CD4-positive, alpha-beta T cell treated with Interleukin-1 beta for 1 hour (primary cell): ENCODE measurements at regions not wholly inside any gene's neighbourhood (a gene's known extent, or its start where the extent isn't known, plus 50 kb on each side); places are given as distances from the start of the nearest gene placed in this dataset.
A peak's percentile ranks its signal among the peaks of the same experiment; 100 is the strongest.
"Not testable (repeated sequence)": the region's sequence is repeated elsewhere in the genome, so short reads cannot be mapped to it uniquely, and the experiment has no call there.

Experiments
- DNase-seq, 2 donors: peaks; one replicate each; pipeline ENCODE4 v3.0.0-alpha.2; 2020 to 2022

- DNase-seq = no peak
Observed at GRCh38 chrX:5695971-5696370, 532.7 kb downstream of the NLGN4X start.

- DNase-seq = no peak
Observed at GRCh38 chrX:5683996-5684395, 544.7 kb downstream of the NLGN4X start.

DNA sequence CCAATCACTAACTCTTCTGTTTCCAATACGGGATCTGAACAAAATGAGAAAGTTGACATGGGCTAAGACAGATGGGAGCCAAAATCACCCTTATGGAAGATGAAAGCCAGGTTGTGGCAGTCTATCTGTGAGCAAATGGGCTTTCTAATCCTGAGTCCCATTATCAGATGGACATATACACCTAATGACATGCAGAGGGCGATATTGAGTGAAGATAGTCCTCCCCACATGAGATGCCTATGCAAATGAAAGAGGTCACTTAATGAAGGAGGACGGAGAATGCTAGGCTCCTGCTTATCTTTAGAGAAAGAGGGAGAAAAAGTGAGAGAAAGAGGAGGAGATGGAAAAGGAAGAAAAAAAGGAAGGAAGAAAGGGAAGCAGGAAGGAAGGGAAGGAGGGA lies 547.5 kb downstream of the NLGN4X start:
- DNase-seq = no peak

DNA sequence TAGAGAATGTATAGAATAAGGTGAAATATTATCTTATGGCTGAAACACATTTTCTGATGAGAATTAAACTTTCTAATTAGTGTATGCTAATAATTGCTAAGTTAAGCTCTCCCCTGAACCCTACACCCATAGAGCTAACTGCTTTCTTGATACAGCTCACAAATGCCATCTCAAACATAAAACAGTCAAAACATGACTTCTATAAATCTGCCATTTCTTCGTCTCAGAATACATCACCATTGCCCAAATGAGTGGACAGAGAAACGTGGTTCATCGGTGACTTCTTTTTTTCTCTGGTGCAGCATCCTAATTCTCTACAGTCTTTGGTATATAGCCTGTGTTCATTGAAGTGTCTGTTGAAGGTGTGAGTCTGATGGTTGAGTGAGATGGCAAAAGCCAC lies 554.6 kb downstream of the NLGN4X start:
- DNase-seq = no peak

GRCh38 chrX:5672099-5672498 lies 556.6 kb downstream of the NLGN4X start:
- DNase-seq = no peak

DNA sequence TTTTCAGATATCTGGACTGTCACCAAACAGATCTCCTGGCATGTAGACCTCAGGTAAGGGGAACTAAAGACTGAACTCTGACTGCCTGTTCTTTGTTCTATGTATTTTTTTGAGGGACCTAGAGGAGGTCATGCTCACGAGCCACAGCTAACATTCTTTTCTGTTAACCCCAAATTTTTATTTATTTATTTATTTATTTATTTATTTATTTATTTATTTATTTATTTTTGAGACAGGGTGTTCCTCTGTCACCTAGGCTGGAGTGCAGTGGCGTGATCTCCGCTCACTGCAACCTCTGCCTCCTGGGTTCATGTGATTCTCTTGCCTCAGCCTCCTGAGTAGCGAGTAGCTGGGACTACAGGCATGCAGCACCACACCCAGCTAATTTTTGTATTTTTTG lies 562.0 kb downstream of the NLGN4X start:
- DNase-seq = not testable (repeated sequence)

DNA sequence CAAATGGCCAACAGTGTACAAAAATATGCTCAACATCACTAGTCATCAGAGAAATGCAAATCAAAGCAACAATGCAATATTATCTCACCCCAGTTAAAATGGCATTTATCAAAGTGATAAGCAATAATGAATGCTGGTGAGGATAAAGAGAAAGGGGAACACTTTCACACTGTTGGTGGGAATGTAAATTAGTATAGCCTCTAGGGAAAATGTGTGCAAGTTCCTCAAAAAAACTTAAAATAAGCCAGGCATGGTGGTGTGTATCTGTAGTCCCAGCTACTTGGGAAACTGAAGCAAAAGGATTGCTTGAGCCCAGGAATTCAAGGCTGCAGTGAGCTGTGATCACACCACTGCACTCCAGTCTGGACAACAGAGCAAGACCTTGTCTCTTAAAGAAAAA lies 572.1 kb downstream of the NLGN4X start:
- DNase-seq = no peak

DNA sequence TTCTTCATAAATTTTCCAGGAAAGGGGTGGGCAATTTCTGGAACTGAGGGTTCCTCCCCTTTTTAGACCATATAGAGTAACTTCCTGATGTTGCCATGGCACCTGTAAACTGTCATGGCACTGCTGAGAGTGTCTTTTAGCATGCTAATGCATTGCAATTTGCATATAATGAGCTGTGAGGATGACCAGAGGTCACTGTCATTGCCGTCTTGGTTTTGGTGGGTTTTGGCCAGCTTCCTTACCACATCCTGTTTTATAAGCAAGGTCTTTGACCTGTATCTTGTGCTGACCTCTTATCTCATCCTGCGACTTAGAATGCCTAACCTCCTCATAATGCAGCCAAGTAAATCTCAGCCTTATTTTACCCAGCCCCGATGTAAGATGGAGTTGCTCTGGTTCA lies 577.8 kb downstream of the NLGN4X start:
- DNase-seq = no peak

DNA sequence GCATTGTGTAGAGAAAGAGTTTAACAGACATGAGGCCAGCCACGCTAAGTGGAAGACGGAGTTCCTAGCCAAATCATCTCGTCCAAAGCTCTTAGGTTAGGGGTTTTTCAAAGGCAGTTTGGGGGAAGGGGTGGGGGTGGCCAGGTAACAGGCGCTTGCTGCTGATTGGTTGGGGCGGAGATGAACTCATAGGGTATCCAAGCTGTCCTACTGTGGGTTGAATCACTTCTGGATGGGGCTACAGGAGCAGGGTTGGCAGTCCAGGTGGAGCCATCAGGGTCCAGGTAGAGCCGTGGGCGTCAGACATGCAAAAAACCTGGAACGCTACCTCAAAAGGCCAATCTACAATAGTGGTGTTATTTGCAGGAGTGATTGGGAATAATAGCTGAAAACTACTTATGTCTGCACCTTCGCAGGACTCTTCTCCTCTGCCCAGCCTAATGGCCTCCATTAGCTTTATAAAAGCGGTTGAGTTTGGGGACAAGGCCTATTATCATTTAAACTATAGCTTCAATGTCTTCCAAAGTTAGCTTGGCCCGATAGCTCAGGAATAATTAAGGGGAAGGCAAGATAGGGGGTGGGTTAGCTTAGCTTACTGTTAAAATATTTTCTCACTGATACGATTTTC lies 579.6 kb downstream of the NLGN4X start:
- DNase-seq = no peak

DNA sequence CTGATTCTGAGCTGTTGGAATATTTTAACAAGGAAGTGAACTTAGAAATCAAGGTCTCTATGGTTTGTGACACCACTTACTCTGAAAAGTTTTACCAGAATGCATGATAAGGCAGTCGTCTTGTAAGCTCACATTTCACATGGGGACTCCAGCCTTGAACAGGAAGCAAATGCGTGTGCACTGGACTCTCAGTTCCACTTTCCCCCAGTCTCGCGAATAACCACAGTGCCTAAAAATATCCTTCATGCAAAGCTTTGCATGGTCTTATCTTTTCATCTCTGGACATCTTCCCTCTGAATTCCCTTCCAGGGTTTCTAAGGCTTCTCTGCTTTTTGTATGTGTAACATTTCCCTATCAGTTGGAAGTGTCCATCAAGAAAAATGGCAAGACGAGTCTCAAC lies 581.8 kb downstream of the NLGN4X start:
- peak in 1 of 2 donors; percentile 2 for DNase-seq

DNA sequence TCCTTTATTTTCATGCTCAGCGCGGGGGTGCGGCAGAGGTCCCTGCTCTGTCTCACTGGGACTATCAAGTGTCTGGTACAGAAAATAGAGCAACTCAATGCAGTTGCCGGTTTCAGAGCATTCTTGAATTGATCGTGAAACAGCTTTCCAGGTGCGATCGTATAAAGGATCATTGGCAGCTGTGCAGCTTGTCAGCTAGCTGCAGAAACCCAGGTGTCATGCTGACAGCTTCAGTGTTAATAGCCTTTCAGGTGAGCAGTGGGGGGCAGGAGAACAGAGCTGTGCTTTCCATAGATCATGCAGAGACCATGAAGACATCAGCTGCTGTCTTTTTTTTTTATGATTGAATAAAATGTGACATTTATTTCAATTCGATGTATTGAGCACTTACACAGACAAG lies 583.9 kb downstream of the NLGN4X start:
- no peak for DNase-seq

DNA sequence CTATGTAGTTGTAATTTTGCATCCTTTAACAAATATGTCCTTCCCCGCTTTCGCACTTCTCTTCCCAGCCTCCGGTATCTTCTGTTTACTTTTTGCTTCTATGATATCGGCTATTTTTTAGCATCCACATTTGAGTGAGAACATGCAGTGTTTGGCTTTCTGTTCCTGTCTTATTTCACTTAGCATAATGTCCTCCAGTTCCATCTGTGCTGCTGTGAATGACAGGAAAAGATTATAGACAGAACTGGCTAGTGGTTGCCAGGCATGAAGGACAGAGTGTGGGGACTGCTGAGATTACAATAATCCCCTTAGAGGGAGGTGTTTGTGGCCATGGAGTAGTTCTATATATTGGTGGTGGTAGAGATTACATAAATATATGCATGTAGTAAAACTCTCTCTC lies 588.6 kb downstream of the NLGN4X start:
- DNase-seq = no peak

DNA sequence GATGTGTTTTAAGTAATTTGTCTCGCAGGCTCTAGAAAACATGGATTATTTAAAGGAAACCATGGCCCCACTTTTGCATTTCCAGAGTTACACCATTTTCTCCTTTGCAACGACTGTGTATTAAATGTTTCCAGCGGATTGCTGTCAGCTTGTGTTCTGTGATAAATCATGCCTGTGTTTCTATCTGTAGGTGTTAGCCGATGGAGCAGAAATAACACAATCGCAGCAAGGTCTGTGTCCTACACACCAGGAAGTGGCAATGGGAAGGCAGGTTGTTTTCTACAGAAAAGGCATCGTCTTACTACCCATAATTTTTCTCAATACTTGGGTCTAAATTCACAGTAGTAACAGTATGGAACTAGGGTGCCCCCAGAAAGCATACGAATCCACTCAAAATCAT lies 590.1 kb downstream of the NLGN4X start:
- no peak for DNase-seq

- no peak for DNase-seq
Observed at GRCh38 chrX:5632887-5633286, 595.8 kb downstream of the NLGN4X start.

- DNase-seq = no peak
Observed at GRCh38 chrX:5632061-5632614, 596.5 kb downstream of the NLGN4X start.

- DNase-seq = no peak
Observed at GRCh38 chrX:5617666-5618065, 611.0 kb downstream of the NLGN4X start.

- no peak for DNase-seq
Observed at GRCh38 chrX:5595570-5595969, 633.1 kb downstream of the NLGN4X start.

DNA sequence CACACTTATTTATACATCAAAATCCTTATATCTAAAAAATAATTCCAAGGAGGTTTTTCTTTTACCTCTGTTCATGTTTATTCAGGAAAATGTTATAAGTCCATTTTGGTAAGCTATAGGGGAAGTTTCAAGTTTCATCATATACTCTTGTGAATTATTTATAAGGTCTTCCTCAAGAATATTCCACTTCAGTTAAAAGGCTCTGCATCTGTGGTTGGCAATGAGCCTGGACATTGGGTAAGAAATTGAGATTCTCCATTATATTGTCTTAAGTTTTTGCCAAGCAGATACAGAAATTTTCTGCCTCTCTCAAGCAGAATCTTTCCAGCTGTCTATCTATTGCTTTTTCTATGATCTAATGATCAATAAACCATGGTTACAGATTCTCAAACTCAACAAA lies 641.9 kb downstream of the NLGN4X start:
- no peak for DNase-seq

GRCh38 chrX:5575407-5575806 lies 653.3 kb downstream of the NLGN4X start:
- no peak for DNase-seq

DNA sequence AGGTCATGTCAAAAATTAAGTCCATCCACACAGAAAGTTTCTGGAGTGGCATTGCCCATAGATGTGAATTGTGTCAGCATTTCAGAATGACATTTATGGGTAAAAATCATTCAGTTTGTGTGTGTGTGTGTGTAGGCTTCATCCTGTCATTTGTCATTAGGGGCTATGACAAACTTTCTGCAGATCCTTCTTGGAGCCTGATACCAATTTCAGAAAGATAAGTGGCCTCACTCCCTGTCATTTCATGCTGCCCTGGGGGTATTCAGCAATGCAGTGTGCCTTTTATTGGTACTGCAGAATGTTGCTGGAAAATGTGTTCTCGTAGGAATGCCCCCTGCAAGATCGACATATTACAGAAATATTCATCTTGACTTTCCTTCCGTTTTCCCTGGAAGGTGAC lies 659.7 kb downstream of the NLGN4X start:
- no peak for DNase-seq

- DNase-seq = no peak
Observed at GRCh38 chrX:5559386-5559785, 669.3 kb downstream of the NLGN4X start.

GRCh38 chrX:5549512-5549911 lies 679.2 kb downstream of the NLGN4X start:
- DNase-seq = no peak

GRCh38 chrX:5537098-5537497 lies 691.6 kb downstream of the NLGN4X start:
- DNase-seq = no peak

- no peak for DNase-seq
Observed at GRCh38 chrX:5536261-5536660, 692.4 kb downstream of the NLGN4X start.

DNA sequence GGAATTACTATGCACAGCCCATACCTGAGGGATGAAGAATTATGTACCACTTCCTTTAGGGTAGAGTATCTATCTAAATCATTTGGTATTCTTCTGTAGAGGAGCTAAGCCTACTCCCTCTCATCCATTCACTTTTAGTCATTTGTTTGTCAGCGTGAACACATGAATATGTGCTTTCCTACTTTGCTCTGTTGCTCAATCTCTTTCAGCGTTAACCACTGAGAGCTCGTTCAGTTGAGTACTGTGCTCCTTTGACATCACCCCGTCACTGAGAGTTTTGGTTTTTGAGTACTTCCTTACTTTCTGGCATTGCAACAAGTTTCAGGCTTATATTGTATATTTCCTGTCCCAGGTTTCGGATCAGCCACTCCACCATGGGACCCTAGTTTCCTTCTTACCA lies 700.6 kb downstream of the NLGN4X start:
- no peak for DNase-seq
